ENCODE measurements at regions not wholly inside any gene's neighbourhood (a gene's known extent, or its start where the extent isn't known, plus 50 kb on each side); places are given as distances from the start of the nearest gene placed in this dataset.

- H3K4me3 ChIP-seq (replicated peaks; ENCODE audit: insufficient read depth, low read length) = no peak overlapping the region
- H3K27ac ChIP-seq (replicated peaks) = no peak overlapping the region
- no peak for DNase-seq (ENCODE audit: low read depth in 1 of 2, low spot score in 1 of 2)
- no peaks in the 10 kb centered on the region for H3K27me3 ChIP-seq (ENCODE audit: insufficient read depth, poor library complexity, severe bottlenecking)
- no peak for TF ChIP-seq SPI1 (IDR thresholded peaks at IDR 0.05; ENCODE audit: borderline replicate concordance, low read depth)
- TF ChIP-seq REST (IDR thresholded peaks at IDR 0.05; ENCODE audit: insufficient replicate concordance, low read depth) = no peak
- no peak for TF ChIP-seq GABPA (IDR thresholded peaks at IDR 0.05; ENCODE audit: low read depth)
- TF ChIP-seq POLR2AphosphoS5 (IDR thresholded peaks at IDR 0.05; ENCODE audit: low read depth) = no peak
- no peak for TF ChIP-seq CTCF (IDR thresholded peaks at IDR 0.05; ENCODE audit: insufficient read depth, low read length)
Observed at GRCh38 chr10:3588346-3588745, 196.7 kb downstream of the KLF6 start.

- Histone ChIP-seq H3K27me3 (ENCODE audit: insufficient read depth, poor library complexity, severe bottlenecking) (no peaks in the 10 kb centered on the region), H3K4me3 (replicated peaks; ENCODE audit: insufficient read depth, low read length) (no peak overlapping the region), H3K27ac (replicated peaks) (no peak overlapping the region)
- no peak for TF ChIP-seq POLR2AphosphoS5 (IDR thresholded peaks at IDR 0.05; ENCODE audit: low read depth)
- TF ChIP-seq SPI1 (IDR thresholded peaks at IDR 0.05; ENCODE audit: borderline replicate concordance, low read depth) = no peak
- no peak for TF ChIP-seq CTCF (IDR thresholded peaks at IDR 0.05; ENCODE audit: insufficient read depth, low read length)
- no peak for TF ChIP-seq GABPA (IDR thresholded peaks at IDR 0.05; ENCODE audit: low read depth)
- TF ChIP-seq REST (IDR thresholded peaks at IDR 0.05; ENCODE audit: insufficient replicate concordance, low read depth) = no peak
- DNase-seq (ENCODE audit: low read depth in 1 of 2, low spot score in 1 of 2) = no peak
Observed at GRCh38 chr10:3584926-3585784, 199.9 kb downstream of the KLF6 start.

GRCh38 chr10:3580565-3580964, 204.4 kb downstream of the KLF6 start:
- no peak for DNase-seq (ENCODE audit: low read depth in 1 of 2, low spot score in 1 of 2)
- H3K27ac ChIP-seq (replicated peaks) = no peak overlapping the region
- TF ChIP-seq CTCF (IDR thresholded peaks at IDR 0.05; ENCODE audit: insufficient read depth, low read length) (no peak), REST (IDR thresholded peaks at IDR 0.05; ENCODE audit: insufficient replicate concordance, low read depth) (no peak), POLR2AphosphoS5 (IDR thresholded peaks at IDR 0.05; ENCODE audit: low read depth) (no peak), SPI1 (IDR thresholded peaks at IDR 0.05; ENCODE audit: borderline replicate concordance, low read depth) (no peak), GABPA (IDR thresholded peaks at IDR 0.05; ENCODE audit: low read depth) (no peak)
- no peak overlapping the region for H3K4me3 ChIP-seq (replicated peaks; ENCODE audit: insufficient read depth, low read length)
- H3K27me3 ChIP-seq (ENCODE audit: insufficient read depth, poor library complexity, severe bottlenecking) = no peaks in the 10 kb centered on the region
